Adrenal gland (tissue), 5 donors: ENCODE measurements at regions not wholly inside any gene's neighbourhood (a gene's known extent, or its start where the extent isn't known, plus 50 kb on each side); places are given as distances from the start of the nearest gene placed in this dataset.

Source experiments
- POLR2A ChIP-seq, 2 donors: fragments of 450-650 bp; IDR thresholded peaks; one replicate each; pipeline ENCODE4 v1.6.1; 2017; ENCODE audit warnings: antibody characterized with exemption in 2 of 2, mild to moderate bottlenecking in 2 of 2, moderate library complexity in 1 of 2
- TF ChIP-seq, protein P1 (sequence below), 6 experiments: fragments of 450-650 bp in 4 of 6; fragments of 200-600 bp in 2 of 6; sonication (generic) in 1 of 6; IDR thresholded peaks; 1 replicate in 5 of 6; 2 replicates in 1 of 6; pipeline versions ENCODE4 v1.5.1 to v1.8.0; 2016 to 2021; ENCODE audit warnings: antibody characterized with exemption in 6 of 6, mild to moderate bottlenecking in 2 of 6, moderate library complexity in 1 of 6
- donor health status: DM: no; HTN: no; CAD: no.

DNA sequence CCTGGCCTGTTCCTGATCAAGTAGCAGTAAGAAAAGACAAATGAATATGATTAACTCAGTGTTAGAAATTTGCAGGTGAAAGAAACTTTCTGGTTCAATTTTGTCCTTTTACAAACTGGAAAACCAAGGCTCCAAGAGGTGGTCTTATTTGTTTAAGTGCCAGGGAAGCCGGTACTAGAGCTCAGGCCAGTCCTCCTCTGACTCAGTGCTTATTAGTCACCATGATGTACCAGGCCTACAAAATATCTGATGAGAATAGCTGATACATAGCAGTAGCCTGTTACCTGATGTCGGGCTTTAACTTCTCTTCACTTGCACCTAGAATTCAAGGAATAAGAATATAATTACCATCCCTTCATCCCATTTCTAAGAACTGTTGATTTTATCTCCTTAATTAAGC lies 394.8 kb downstream of the LMX1A start:
- TF ChIP-seq POLR2A (IDR thresholded peaks at IDR 0.05): no peak
- TF ChIP-seq, protein P1, sequence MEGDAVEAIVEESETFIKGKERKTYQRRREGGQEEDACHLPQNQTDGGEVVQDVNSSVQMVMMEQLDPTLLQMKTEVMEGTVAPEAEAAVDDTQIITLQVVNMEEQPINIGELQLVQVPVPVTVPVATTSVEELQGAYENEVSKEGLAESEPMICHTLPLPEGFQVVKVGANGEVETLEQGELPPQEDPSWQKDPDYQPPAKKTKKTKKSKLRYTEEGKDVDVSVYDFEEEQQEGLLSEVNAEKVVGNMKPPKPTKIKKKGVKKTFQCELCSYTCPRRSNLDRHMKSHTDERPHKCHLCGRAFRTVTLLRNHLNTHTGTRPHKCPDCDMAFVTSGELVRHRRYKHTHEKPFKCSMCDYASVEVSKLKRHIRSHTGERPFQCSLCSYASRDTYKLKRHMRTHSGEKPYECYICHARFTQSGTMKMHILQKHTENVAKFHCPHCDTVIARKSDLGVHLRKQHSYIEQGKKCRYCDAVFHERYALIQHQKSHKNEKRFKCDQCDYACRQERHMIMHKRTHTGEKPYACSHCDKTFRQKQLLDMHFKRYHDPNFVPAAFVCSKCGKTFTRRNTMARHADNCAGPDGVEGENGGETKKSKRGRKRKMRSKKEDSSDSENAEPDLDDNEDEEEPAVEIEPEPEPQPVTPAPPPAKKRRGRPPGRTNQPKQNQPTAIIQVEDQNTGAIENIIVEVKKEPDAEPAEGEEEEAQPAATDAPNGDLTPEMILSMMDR (IDR thresholded peaks at IDR 0.05): no peak
